Endothelial cell (in vitro differentiated cells): ENCODE measurements at regions not wholly inside any gene's neighbourhood (a gene's known extent, or its start where the extent isn't known, plus 50 kb on each side); places are given as distances from the start of the nearest gene placed in this dataset.

Source experiments
- DNase-seq: peaks from one replicate; pipeline ENCODE4 v3.0.0; 2021; ENCODE audit warnings: low spot score
- H3K27ac Mint-ChIP-seq: one replicate; pipeline ENCODE4 v1.8.0; 2021; ENCODE audit warnings: mixed read lengths, inconsistent platforms; ENCODE audit not compliant: unreplicated experiment
- H3K27me3 Mint-ChIP-seq: one replicate; pipeline ENCODE4 v1.8.0; 2021; ENCODE audit warnings: mild to moderate bottlenecking, moderate library complexity, mixed read lengths, inconsistent platforms; ENCODE audit not compliant: unreplicated experiment
- H3K36me3 Mint-ChIP-seq: one replicate; pipeline ENCODE4 v1.8.0; 2021; ENCODE audit warnings: mild to moderate bottlenecking, low read depth, mixed read lengths, inconsistent platforms; ENCODE audit not compliant: unreplicated experiment
- H3K4me1 Mint-ChIP-seq: one replicate; pipeline ENCODE4 v1.8.0; 2021; ENCODE audit warnings: mild to moderate bottlenecking, mixed read lengths, inconsistent platforms; ENCODE audit not compliant: unreplicated experiment
- H3K4me3 Mint-ChIP-seq: one replicate; pipeline ENCODE4 v1.8.0; 2021; ENCODE audit warnings: mild to moderate bottlenecking, mixed read lengths, inconsistent platforms; ENCODE audit not compliant: unreplicated experiment
- H3K9me3 Mint-ChIP-seq: one replicate; pipeline ENCODE4 v1.8.0; 2021; ENCODE audit warnings: mixed read lengths, inconsistent platforms; ENCODE audit not compliant: unreplicated experiment
- CTCF ChIP-seq: fragments of 200-600 bp; sonication (generic); IDR thresholded peaks from one replicate; pipeline ENCODE4 v1.5.0; 2021; ENCODE audit warnings: antibody characterized with exemption; ENCODE audit not compliant: unreplicated experiment

DNA sequence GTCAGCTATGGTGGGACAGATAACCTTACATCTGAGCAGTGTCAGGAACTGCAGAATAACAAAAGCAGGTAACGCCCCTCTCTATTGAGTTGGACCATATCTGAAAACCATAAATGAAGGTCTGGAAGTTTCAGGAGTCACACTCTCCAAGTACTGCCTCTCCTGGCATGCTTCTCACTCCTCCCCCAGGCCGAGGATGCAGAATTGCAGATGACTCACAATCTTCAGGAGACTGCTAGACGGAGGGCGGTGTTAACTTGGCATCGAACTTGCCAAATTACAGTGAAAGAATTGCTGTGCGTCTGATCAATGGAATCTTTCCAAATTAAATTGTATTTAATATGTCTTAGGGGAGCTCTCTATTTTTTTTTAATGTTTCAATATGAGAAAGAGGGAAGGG lies 67.1 kb upstream of the TRIM2 start:
- no peak for TF ChIP-seq CTCF
- H3K4me3 Mint-ChIP-seq: no peak overlapping the region
- peaks cover 10% of the 10 kb centered on the region for H3K4me1 Mint-ChIP-seq
- H3K27ac Mint-ChIP-seq: no peak overlapping the region
- no peak for DNase-seq
- H3K9me3 Mint-ChIP-seq: no peaks in the 10 kb centered on the region
- H3K27me3 Mint-ChIP-seq: peaks cover 2% of the 10 kb centered on the region
- no peaks in the 10 kb centered on the region for H3K36me3 Mint-ChIP-seq

GRCh38 chr4:153137677-153138630 lies 66.3 kb upstream of the TRIM2 start:
- H3K9me3 Mint-ChIP-seq: no peaks in the 10 kb centered on the region

GRCh38 chr4:153138736-153139135 lies 65.5 kb upstream of the TRIM2 start:
- peaks cover 2% of the 10 kb centered on the region for H3K27me3 Mint-ChIP-seq
- no peak overlapping the region for H3K27ac Mint-ChIP-seq
- no peaks in the 10 kb centered on the region for H3K9me3 Mint-ChIP-seq
- H3K4me3 Mint-ChIP-seq: no peak overlapping the region
- no peak for DNase-seq
- H3K4me1 Mint-ChIP-seq: peaks cover 8% of the 10 kb centered on the region
- TF ChIP-seq CTCF: no peak
- H3K36me3 Mint-ChIP-seq: no peaks in the 10 kb centered on the region

More at GRCh38 chr4:153137677-153138630, 66.3 kb upstream of the TRIM2 start:
- H3K4me1 Mint-ChIP-seq: peaks cover 10% of the 10 kb centered on the region
- TF ChIP-seq CTCF: no peak
- H3K27ac Mint-ChIP-seq: no peak overlapping the region
- no peaks in the 10 kb centered on the region for H3K36me3 Mint-ChIP-seq
- peaks cover 2% of the 10 kb centered on the region for H3K27me3 Mint-ChIP-seq
- H3K4me3 Mint-ChIP-seq: no peak overlapping the region
- DNase-seq: no peak

DNA sequence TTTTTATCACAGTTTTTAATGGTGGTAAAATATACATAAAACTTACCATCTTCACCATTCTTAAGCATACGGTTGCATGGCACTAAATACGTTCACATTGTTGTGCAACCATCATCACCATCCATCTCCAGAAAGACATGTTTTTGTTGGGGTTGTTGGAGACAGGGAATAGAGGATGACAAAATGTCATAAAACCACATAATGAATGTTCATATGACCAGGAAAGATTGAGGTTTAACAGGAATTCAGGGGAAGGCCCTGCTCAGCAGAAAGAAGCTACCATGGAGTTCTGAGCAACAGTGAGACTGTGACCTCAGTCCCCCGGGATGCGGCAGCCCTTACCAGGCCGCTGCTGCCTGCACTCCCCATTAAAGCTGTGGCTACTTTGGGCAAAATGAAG lies 63.9 kb upstream of the TRIM2 start:
- H3K9me3 Mint-ChIP-seq: no peaks in the 10 kb centered on the region
- DNase-seq: no peak
- no peak overlapping the region for H3K27ac Mint-ChIP-seq
- no peaks in the 10 kb centered on the region for H3K36me3 Mint-ChIP-seq
- no peak overlapping the region for H3K4me3 Mint-ChIP-seq
- H3K27me3 Mint-ChIP-seq: no peaks in the 10 kb centered on the region
- H3K4me1 Mint-ChIP-seq: peaks cover 2% of the 10 kb centered on the region
- no peak for TF ChIP-seq CTCF

DNA sequence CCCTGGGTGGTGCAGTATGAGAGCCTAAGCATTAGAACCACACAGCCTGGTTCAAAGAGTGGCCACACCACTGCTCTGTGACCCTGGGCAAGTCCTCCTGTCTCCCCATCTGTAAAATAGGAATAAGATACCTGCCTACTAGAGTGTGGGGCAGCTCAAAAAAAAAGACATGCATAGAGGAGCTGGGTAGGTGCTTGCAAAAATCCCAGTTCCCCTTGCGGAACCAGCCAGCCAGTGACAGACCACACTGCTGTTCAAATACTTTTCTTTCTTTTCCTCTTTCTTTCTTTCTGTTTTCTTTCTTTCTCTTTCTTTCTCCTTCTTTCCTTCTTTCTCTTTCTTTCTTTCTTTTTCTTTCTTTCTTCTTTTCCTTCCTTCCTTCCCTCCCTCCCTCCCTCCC lies 63.0 kb upstream of the TRIM2 start:
- Mint-ChIP-seq H3K4me1 (peaks cover 2% of the 10 kb centered on the region), H3K36me3 (no peaks in the 10 kb centered on the region), H3K4me3 (no peak overlapping the region), H3K27ac (no peak overlapping the region), H3K9me3 (no peaks in the 10 kb centered on the region), H3K27me3 (no peaks in the 10 kb centered on the region)
- no peak for DNase-seq
- no peak for TF ChIP-seq CTCF
